Activated naive CD8-positive, alpha-beta T cell treated with anti-CD3 and anti-CD28 coated beads for 36 hours (primary cell): ENCODE measurements at regions not wholly inside any gene's neighbourhood (a gene's known extent, or its start where the extent isn't known, plus 50 kb on each side); places are given as distances from the start of the nearest gene placed in this dataset.
"Not testable (repeated sequence)": the region's sequence is repeated elsewhere in the genome, so short reads cannot be mapped to it uniquely, and the experiment has no call there.

ENCODE experiments used
- DNase-seq: peaks from one replicate; pipeline ENCODE4 v3.0.0; 2021
- H3K27ac Mint-ChIP-seq: one replicate; pipeline ENCODE4 v1.8.0; 2022; ENCODE audit warnings: mild to moderate bottlenecking, moderate library complexity, mixed read lengths
- H3K27me3 Mint-ChIP-seq: one replicate; pipeline ENCODE4 v1.8.0; 2022; ENCODE audit warnings: mild to moderate bottlenecking, mixed read lengths
- H3K36me3 Mint-ChIP-seq: one replicate; pipeline ENCODE4 v1.8.0; 2021; ENCODE audit warnings: mild to moderate bottlenecking, mixed read lengths
- H3K4me1 Mint-ChIP-seq: one replicate; pipeline ENCODE4 v1.8.0; 2021; ENCODE audit warnings: mixed read lengths
- H3K4me3 Mint-ChIP-seq: one replicate; pipeline ENCODE4 v1.8.0; 2022; ENCODE audit warnings: mild to moderate bottlenecking, moderate library complexity, mixed read lengths
- H3K9me3 Mint-ChIP-seq: one replicate; pipeline ENCODE4 v1.8.0; 2022; ENCODE audit warnings: mixed read lengths

- H3K4me1 Mint-ChIP-seq, H3K27ac Mint-ChIP-seq, H3K4me3 Mint-ChIP-seq, H3K36me3 Mint-ChIP-seq, H3K27me3 Mint-ChIP-seq, H3K9me3 Mint-ChIP-seq: not testable (repeated sequence)
- peak; percentile 5 for DNase-seq
Measured at GRCh38 chr7:76879733-76880288, 152.3 kb downstream of the SPDYE17 start.

GRCh38 chr7:76875760-76876159 lies 156.4 kb downstream of the SPDYE17 start:
- H3K36me3 Mint-ChIP-seq, DNase-seq, H3K4me1 Mint-ChIP-seq, H3K27ac Mint-ChIP-seq, H3K9me3 Mint-ChIP-seq, H3K4me3 Mint-ChIP-seq, H3K27me3 Mint-ChIP-seq: not testable (repeated sequence)

- not testable (repeated sequence) for H3K9me3 Mint-ChIP-seq, H3K4me3 Mint-ChIP-seq, DNase-seq, H3K27me3 Mint-ChIP-seq, H3K27ac Mint-ChIP-seq, H3K4me1 Mint-ChIP-seq, H3K36me3 Mint-ChIP-seq
Measured at GRCh38 chr7:76870504-76870808, 161.7 kb downstream of the SPDYE17 start.

GRCh38 chr7:76867364-76867889 lies 164.7 kb downstream of the SPDYE17 start:
- H3K4me1 Mint-ChIP-seq, DNase-seq, H3K27ac Mint-ChIP-seq, H3K27me3 Mint-ChIP-seq, H3K9me3 Mint-ChIP-seq, H3K4me3 Mint-ChIP-seq, H3K36me3 Mint-ChIP-seq: not testable (repeated sequence)

GRCh38 chr7:76863150-76863773 lies 168.9 kb downstream of the SPDYE17 start:
- H3K36me3 Mint-ChIP-seq, H3K4me3 Mint-ChIP-seq, H3K4me1 Mint-ChIP-seq, DNase-seq, H3K27ac Mint-ChIP-seq, H3K9me3 Mint-ChIP-seq, H3K27me3 Mint-ChIP-seq: not testable (repeated sequence)

- H3K9me3 Mint-ChIP-seq, DNase-seq, H3K36me3 Mint-ChIP-seq, H3K4me1 Mint-ChIP-seq, H3K4me3 Mint-ChIP-seq, H3K27ac Mint-ChIP-seq, H3K27me3 Mint-ChIP-seq: not testable (repeated sequence)
Measured at GRCh38 chr7:76862241-76862640, 169.9 kb downstream of the SPDYE17 start.

- not testable (repeated sequence) for H3K9me3 Mint-ChIP-seq, H3K4me3 Mint-ChIP-seq, H3K27me3 Mint-ChIP-seq, DNase-seq, H3K27ac Mint-ChIP-seq, H3K4me1 Mint-ChIP-seq, H3K36me3 Mint-ChIP-seq
Measured at GRCh38 chr7:76859933-76860332, 172.2 kb downstream of the SPDYE17 start.

- not testable (repeated sequence) for DNase-seq, H3K27ac Mint-ChIP-seq, H3K9me3 Mint-ChIP-seq
Measured at GRCh38 chr7:76854631-76855030, 177.5 kb downstream of the SPDYE17 start.

GRCh38 chr7:76852787-76853584 lies 179.2 kb downstream of the SPDYE17 start:
- H3K27me3 Mint-ChIP-seq, H3K4me3 Mint-ChIP-seq, H3K36me3 Mint-ChIP-seq, H3K27ac Mint-ChIP-seq, H3K4me1 Mint-ChIP-seq, DNase-seq, H3K9me3 Mint-ChIP-seq: not testable (repeated sequence)

More at GRCh38 chr7:76854631-76855030, 177.5 kb downstream of the SPDYE17 start:
- not testable (repeated sequence) for H3K4me3 Mint-ChIP-seq, H3K4me1 Mint-ChIP-seq, H3K36me3 Mint-ChIP-seq, H3K27me3 Mint-ChIP-seq

- H3K9me3 Mint-ChIP-seq = not testable (repeated sequence)
Measured at GRCh38 chr7:76852362-76852761, 179.8 kb downstream of the SPDYE17 start.

GRCh38 chr7:76851617-76852016 lies 180.5 kb downstream of the SPDYE17 start:
- not testable (repeated sequence) for H3K9me3 Mint-ChIP-seq, H3K36me3 Mint-ChIP-seq, H3K4me1 Mint-ChIP-seq, H3K4me3 Mint-ChIP-seq, DNase-seq, H3K27ac Mint-ChIP-seq, H3K27me3 Mint-ChIP-seq

More at GRCh38 chr7:76852362-76852761, 179.8 kb downstream of the SPDYE17 start:
- H3K4me3 Mint-ChIP-seq, H3K36me3 Mint-ChIP-seq, H3K27ac Mint-ChIP-seq, H3K4me1 Mint-ChIP-seq, H3K27me3 Mint-ChIP-seq, DNase-seq: not testable (repeated sequence)

GRCh38 chr7:76849887-76850563 lies 182.1 kb downstream of the SPDYE17 start:
- not testable (repeated sequence) for H3K27ac Mint-ChIP-seq, H3K9me3 Mint-ChIP-seq, DNase-seq, H3K4me3 Mint-ChIP-seq, H3K36me3 Mint-ChIP-seq, H3K27me3 Mint-ChIP-seq, H3K4me1 Mint-ChIP-seq

GRCh38 chr7:76839879-76840278 lies 192.3 kb downstream of the SPDYE17 start:
- not testable (repeated sequence) for DNase-seq, H3K4me3 Mint-ChIP-seq, H3K27me3 Mint-ChIP-seq, H3K4me1 Mint-ChIP-seq, H3K36me3 Mint-ChIP-seq, H3K27ac Mint-ChIP-seq
- peaks cover 19% of the 10 kb centered on the region for H3K9me3 Mint-ChIP-seq

GRCh38 chr7:76839214-76839613 lies 192.9 kb downstream of the SPDYE17 start:
- not testable (repeated sequence) for H3K27me3 Mint-ChIP-seq

GRCh38 chr7:76838357-76838756 lies 193.8 kb downstream of the SPDYE17 start:
- not testable (repeated sequence) for H3K27ac Mint-ChIP-seq, H3K27me3 Mint-ChIP-seq, H3K36me3 Mint-ChIP-seq, DNase-seq, H3K4me3 Mint-ChIP-seq, H3K4me1 Mint-ChIP-seq
- H3K9me3 Mint-ChIP-seq = peaks cover 19% of the 10 kb centered on the region

More at GRCh38 chr7:76839214-76839613, 192.9 kb downstream of the SPDYE17 start:
- H3K4me3 Mint-ChIP-seq, H3K4me1 Mint-ChIP-seq, H3K36me3 Mint-ChIP-seq, DNase-seq, H3K27ac Mint-ChIP-seq: not testable (repeated sequence)
- peaks cover 19% of the 10 kb centered on the region for H3K9me3 Mint-ChIP-seq
